ENCODE measurements at regions not wholly inside any gene's neighbourhood (a gene's known extent, or its start where the extent isn't known, plus 50 kb on each side); places are given as distances from the start of the nearest gene placed in this dataset.
A peak's percentile ranks its signal among the peaks of the same experiment; 100 is the strongest.

- no peaks in the 10 kb centered on the region for H3K36me3 ChIP-seq (ENCODE audit: control insufficient read depth in 2 of 2, insufficient read depth in 1 of 2, low read length in 2 of 2)
- no peak overlapping the region for H3K4me3 ChIP-seq (ENCODE audit: low read depth, low read length)
- no peaks in the 10 kb centered on the region for H3K4me1 ChIP-seq (ENCODE audit: control insufficient read depth, insufficient read depth, low read length)
- H3K9me3 ChIP-seq (ENCODE audit: control insufficient read depth, insufficient read depth, low read depth, low read length), result no peaks in the 10 kb centered on the region
- TF ChIP-seq ZNF518A (tag by site-specific recombination; conservative IDR thresholded peaks at IDR 0.05; ENCODE audit: low read depth) (no peak), ZIC2 (tag by site-specific recombination; IDR thresholded peaks at IDR 0.05) (no peak)
- CTCF ChIA-PET, result no interaction called here
- POLR2A ChIA-PET, result no interaction called here
- no peak overlapping the region for H3K27ac ChIP-seq (ENCODE audit: extremely low read depth, low read depth, low read length)
Observed at GRCh38 chr13:29959603-29960002, 109.2 kb upstream of the UBL3 start.

- CTCF ChIA-PET, result no interaction called here
- POLR2A ChIA-PET, result no interaction called here
- TF ChIP-seq SETDB1 (IDR thresholded peaks at IDR 0.05; ENCODE audit: insufficient read length, low read length) (no peak), ZNF621 (tag by site-specific recombination; IDR thresholded peaks at IDR 0.05) (no peak), REST (tag by site-specific recombination; IDR thresholded peaks at IDR 0.05) (0 out of 2 replicates have a peak, but pooled peaks have one; percentile 40), ZNF112 (tag by site-specific recombination; IDR thresholded peaks at IDR 0.05) (no peak), TRIM28 (IDR thresholded peaks at IDR 0.05; ENCODE audit: borderline replicate concordance, low read length) (no peak), ZNF114 (tag by site-specific recombination; IDR thresholded peaks at IDR 0.05) (no peak), ZNF488 (tag by site-specific recombination; IDR thresholded peaks at IDR 0.05) (no peak)
- TF ChIP-seq, protein P1, sequence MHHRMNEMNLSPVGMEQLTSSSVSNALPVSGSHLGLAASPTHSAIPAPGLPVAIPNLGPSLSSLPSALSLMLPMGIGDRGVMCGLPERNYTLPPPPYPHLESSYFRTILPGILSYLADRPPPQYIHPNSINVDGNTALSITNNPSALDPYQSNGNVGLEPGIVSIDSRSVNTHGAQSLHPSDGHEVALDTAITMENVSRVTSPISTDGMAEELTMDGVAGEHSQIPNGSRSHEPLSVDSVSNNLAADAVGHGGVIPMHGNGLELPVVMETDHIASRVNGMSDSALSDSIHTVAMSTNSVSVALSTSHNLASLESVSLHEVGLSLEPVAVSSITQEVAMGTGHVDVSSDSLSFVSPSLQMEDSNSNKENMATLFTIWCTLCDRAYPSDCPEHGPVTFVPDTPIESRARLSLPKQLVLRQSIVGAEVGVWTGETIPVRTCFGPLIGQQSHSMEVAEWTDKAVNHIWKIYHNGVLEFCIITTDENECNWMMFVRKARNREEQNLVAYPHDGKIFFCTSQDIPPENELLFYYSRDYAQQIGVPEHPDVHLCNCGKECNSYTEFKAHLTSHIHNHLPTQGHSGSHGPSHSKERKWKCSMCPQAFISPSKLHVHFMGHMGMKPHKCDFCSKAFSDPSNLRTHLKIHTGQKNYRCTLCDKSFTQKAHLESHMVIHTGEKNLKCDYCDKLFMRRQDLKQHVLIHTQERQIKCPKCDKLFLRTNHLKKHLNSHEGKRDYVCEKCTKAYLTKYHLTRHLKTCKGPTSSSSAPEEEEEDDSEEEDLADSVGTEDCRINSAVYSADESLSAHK (tag by site-specific recombination; IDR thresholded peaks at IDR 0.05), result no peak
- no peaks in the 10 kb centered on the region for H3K4me1 ChIP-seq (ENCODE audit: control insufficient read depth, insufficient read depth, low read length)
- H3K4me3 ChIP-seq (ENCODE audit: low read depth, low read length), result no peak overlapping the region
- no peaks in the 10 kb centered on the region for H3K36me3 ChIP-seq (ENCODE audit: control insufficient read depth in 2 of 2, insufficient read depth in 1 of 2, low read length in 2 of 2)
- no peak overlapping the region for H3K27ac ChIP-seq (ENCODE audit: extremely low read depth, low read depth, low read length)
- H3K9me3 ChIP-seq (ENCODE audit: control insufficient read depth, insufficient read depth, low read depth, low read length), result no peaks in the 10 kb centered on the region
Observed at GRCh38 chr13:29959086-29959485, 108.7 kb upstream of the UBL3 start.
